ENCODE measurements at regions not wholly inside any gene's neighbourhood (a gene's known extent, or its start where the extent isn't known, plus 50 kb on each side); places are given as distances from the start of the nearest gene placed in this dataset.

DNA sequence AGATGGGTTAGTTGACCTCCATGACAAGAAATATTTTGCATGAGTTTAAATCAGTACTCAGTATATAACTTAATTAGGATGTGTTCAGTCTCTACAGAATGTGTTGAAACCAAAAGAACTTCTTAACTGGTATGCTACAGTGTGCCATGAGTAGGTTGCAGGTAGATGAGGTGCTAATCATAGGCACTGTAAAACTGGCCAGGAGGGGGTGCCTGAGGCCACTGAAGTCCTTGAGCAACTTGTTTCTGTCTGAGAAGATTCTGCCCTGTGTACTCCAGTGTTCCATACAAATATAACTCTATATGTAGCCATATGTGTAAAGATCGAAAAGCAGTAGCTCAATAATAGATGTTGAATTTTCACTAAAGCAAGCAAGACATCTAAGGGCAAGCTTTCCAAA lies 549.2 kb upstream of the KLF12 start:
- TF ChIP-seq, protein P1, sequence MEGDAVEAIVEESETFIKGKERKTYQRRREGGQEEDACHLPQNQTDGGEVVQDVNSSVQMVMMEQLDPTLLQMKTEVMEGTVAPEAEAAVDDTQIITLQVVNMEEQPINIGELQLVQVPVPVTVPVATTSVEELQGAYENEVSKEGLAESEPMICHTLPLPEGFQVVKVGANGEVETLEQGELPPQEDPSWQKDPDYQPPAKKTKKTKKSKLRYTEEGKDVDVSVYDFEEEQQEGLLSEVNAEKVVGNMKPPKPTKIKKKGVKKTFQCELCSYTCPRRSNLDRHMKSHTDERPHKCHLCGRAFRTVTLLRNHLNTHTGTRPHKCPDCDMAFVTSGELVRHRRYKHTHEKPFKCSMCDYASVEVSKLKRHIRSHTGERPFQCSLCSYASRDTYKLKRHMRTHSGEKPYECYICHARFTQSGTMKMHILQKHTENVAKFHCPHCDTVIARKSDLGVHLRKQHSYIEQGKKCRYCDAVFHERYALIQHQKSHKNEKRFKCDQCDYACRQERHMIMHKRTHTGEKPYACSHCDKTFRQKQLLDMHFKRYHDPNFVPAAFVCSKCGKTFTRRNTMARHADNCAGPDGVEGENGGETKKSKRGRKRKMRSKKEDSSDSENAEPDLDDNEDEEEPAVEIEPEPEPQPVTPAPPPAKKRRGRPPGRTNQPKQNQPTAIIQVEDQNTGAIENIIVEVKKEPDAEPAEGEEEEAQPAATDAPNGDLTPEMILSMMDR (IDR thresholded peaks at IDR 0.05; ENCODE audit: control extremely low read depth in 1 of 3, insufficient read depth in 1 of 3, low read depth in 1 of 3, low read length in 3 of 3), result peak in 2 of 3 experiments; percentile 18 to 44; a peak in 3 of 4 replicates
- TF ChIP-seq, protein P2, sequence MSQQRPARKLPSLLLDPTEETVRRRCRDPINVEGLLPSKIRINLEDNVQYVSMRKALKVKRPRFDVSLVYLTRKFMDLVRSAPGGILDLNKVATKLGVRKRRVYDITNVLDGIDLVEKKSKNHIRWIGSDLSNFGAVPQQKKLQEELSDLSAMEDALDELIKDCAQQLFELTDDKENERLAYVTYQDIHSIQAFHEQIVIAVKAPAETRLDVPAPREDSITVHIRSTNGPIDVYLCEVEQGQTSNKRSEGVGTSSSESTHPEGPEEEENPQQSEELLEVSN (IDR thresholded peaks at IDR 0.05), result no peak
- TF ChIP-seq SP4 (IDR thresholded peaks at IDR 0.05; ENCODE audit: low read length) (no peak), EP300 (IDR thresholded peaks at IDR 0.05; ENCODE audit: borderline replicate concordance in 1 of 2, low read depth in 2 of 2, low read length in 2 of 2) (no peak), EZH2 (IDR thresholded peaks at IDR 0.05; ENCODE audit: low read depth, low read length, severe bottlenecking) (no peak)
- TF ChIP-seq, protein P3, sequence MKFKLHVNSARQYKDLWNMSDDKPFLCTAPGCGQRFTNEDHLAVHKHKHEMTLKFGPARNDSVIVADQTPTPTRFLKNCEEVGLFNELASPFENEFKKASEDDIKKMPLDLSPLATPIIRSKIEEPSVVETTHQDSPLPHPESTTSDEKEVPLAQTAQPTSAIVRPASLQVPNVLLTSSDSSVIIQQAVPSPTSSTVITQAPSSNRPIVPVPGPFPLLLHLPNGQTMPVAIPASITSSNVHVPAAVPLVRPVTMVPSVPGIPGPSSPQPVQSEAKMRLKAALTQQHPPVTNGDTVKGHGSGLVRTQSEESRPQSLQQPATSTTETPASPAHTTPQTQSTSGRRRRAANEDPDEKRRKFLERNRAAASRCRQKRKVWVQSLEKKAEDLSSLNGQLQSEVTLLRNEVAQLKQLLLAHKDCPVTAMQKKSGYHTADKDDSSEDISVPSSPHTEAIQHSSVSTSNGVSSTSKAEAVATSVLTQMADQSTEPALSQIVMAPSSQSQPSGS (IDR thresholded peaks at IDR 0.05; ENCODE audit: low read length), result no peak
- TF ChIP-seq, protein P4, sequence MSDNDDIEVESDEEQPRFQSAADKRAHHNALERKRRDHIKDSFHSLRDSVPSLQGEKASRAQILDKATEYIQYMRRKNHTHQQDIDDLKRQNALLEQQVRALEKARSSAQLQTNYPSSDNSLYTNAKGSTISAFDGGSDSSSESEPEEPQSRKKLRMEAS (IDR thresholded peaks at IDR 0.05), result no peak
